ENCODE measurements at regions not wholly inside any gene's neighbourhood (a gene's known extent, or its start where the extent isn't known, plus 50 kb on each side); places are given as distances from the start of the nearest gene placed in this dataset.

DNA sequence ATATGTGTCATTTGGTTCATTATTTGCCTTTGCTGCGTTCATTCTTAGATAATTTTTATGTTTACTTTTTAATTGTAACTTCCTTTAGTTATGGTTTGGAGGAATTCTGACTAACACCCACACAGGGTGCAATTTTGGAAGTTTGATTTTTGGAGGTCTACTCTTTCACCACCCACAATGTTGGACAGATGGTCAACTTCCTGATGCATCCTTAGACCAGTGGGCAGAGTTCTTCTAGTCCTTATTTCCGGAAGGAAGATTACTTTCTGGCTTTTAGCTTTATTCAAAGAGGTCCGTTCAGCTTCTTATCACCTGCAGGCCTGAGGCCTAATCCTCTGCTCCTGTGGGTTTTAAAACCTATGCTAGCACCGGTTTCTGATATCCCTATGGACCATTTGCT, 126.7 kb downstream of the MTX3 start:
- TF ChIP-seq, protein P1, sequence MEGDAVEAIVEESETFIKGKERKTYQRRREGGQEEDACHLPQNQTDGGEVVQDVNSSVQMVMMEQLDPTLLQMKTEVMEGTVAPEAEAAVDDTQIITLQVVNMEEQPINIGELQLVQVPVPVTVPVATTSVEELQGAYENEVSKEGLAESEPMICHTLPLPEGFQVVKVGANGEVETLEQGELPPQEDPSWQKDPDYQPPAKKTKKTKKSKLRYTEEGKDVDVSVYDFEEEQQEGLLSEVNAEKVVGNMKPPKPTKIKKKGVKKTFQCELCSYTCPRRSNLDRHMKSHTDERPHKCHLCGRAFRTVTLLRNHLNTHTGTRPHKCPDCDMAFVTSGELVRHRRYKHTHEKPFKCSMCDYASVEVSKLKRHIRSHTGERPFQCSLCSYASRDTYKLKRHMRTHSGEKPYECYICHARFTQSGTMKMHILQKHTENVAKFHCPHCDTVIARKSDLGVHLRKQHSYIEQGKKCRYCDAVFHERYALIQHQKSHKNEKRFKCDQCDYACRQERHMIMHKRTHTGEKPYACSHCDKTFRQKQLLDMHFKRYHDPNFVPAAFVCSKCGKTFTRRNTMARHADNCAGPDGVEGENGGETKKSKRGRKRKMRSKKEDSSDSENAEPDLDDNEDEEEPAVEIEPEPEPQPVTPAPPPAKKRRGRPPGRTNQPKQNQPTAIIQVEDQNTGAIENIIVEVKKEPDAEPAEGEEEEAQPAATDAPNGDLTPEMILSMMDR (IDR thresholded peaks at IDR 0.05) = no peak
- no peak for DNase-seq
- intact Hi-C loops (cut with DNase I) = no loop called here
- Histone ChIP-seq H3K9me3 (no peaks in the 10 kb centered on the region), H3K27me3 (ENCODE audit: insufficient read depth in 3 of 3, low read length in 2 of 3) (no peaks in the 10 kb centered on the region), H3K4me1 (no peaks in the 10 kb centered on the region), H3K36me3 (ENCODE audit: insufficient read depth in 1 of 2, low read depth in 1 of 2) (no peaks in the 10 kb centered on the region), H3K27ac (no peak overlapping the region), H3K4me3 (no peak overlapping the region)
- no peak for ATAC-seq
- WGBS, 3 donors = 35 to 43% (median 41%) methylated on average over 4 of the region's 4 CpGs

- DNase-seq (no peak), ATAC-seq (peak in 3 of 4 donors; percentile 18 to 71 (median 48))
- no peaks in the 10 kb centered on the region for H3K27me3 ChIP-seq (ENCODE audit: insufficient read depth in 3 of 3, low read length in 2 of 3)
- no peaks in the 10 kb centered on the region for H3K9me3 ChIP-seq
- H3K36me3 ChIP-seq (ENCODE audit: insufficient read depth in 1 of 2, low read depth in 1 of 2) = no peaks in the 10 kb centered on the region
- H3K4me3 ChIP-seq = no peak overlapping the region
- no peak overlapping the region for H3K27ac ChIP-seq
- WGBS, 3 donors = 14 to 24% (median 22%) methylated on average over 5 of the region's 5 CpGs
- TF ChIP-seq, protein P1 (IDR thresholded peaks at IDR 0.05) = no peak
- H3K4me1 ChIP-seq = no peaks in the 10 kb centered on the region
- intact Hi-C loops (cut with DNase I) = loop anchor here in 1 of 2 donors (10.0 kb wide), 2 partner anchors 225 to 835 kb away; no protein-coding TSS in a partner anchor
These were observed 131.5 kb downstream of the MTX3 start for GRCh38 chr5:79859588-79859987.

DNA sequence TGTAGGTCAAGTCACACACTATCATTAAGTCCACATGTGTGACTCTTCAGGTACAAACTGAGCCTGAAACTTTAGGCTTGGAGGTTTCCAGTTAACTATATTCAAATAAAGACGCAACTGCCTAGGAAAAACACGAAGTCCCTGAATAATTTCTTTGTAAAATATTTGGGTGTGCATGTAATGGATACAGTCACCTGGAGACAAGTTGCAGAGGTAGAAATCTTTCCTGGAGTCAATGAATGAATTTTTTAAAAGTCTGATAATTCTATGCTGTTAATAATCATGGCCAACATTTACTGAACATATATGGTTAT, 132.7 kb downstream of the MTX3 start:
- ATAC-seq = no peak
- H3K4me1 ChIP-seq = no peaks in the 10 kb centered on the region
- no peak overlapping the region for H3K4me3 ChIP-seq
- H3K27ac ChIP-seq = no peak overlapping the region
- intact Hi-C loops (cut with DNase I) = loop anchor here in 1 of 2 donors (1.0 to 10.0 kb wide), 3 partner anchors 48 to 834 kb away; no protein-coding TSS in a partner anchor
- no peaks in the 10 kb centered on the region for H3K9me3 ChIP-seq
- TF ChIP-seq, protein P1 (IDR thresholded peaks at IDR 0.05) = no peak
- no peaks in the 10 kb centered on the region for H3K27me3 ChIP-seq (ENCODE audit: insufficient read depth in 3 of 3, low read length in 2 of 3)
- DNase-seq = no peak
- 91 to 95% (median 94%) methylated on average over 2 of the region's 2 CpGs for WGBS, 3 donors
- H3K36me3 ChIP-seq (ENCODE audit: insufficient read depth in 1 of 2, low read depth in 1 of 2) = no peaks in the 10 kb centered on the region

DNA sequence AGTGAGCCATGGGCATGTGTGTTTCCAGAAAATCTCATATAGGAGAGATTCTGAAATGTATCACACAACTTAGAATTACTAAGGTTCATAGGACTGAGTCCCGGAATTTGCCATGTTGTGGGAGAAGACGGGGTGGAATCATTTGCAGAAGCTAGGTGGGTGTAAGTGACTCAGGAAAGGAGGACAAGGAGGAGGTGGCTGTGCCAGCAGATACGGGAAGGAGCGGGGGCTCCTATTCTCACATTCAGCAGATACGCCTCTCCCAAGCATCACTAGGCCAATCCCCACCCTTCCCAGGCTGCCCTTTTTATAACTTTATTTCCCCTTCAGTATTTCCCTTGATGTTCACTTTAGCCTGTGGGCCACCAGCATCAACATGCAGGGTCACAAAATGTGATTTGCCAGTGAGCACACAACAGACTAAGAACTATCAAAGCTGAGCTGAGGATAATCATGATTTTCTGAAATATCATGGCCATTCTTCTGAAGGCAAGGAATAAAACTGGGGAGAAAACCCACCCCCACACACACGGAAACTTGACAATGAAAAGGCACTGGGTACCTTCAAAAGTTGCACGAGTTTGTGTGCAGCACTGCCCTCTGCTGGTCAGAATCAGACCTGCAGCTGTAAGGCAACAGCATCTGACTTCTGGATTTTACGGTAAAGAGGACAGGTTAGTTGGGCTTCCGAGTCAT, 133.2 kb downstream of the MTX3 start:
- no peaks in the 10 kb centered on the region for H3K27me3 ChIP-seq (ENCODE audit: insufficient read depth in 3 of 3, low read length in 2 of 3)
- H3K27ac ChIP-seq = no peak overlapping the region
- intact Hi-C loops (cut with DNase I) = loop anchor here in 1 of 2 donors (1.0 to 10.0 kb wide), 3 partner anchors 48 to 833 kb away; no protein-coding TSS in a partner anchor
- 45 to 47% (median 46%) methylated on average over 9 of the region's 9 CpGs for WGBS, 3 donors
- ATAC-seq (peak; percentile 74 to 83 (median 78)), DNase-seq (peak; percentile 71 to 85)
- H3K36me3 ChIP-seq (ENCODE audit: insufficient read depth in 1 of 2, low read depth in 1 of 2) = no peaks in the 10 kb centered on the region
- H3K9me3 ChIP-seq = no peaks in the 10 kb centered on the region
- H3K4me3 ChIP-seq = no peak overlapping the region
- no peaks in the 10 kb centered on the region for H3K4me1 ChIP-seq
- TF ChIP-seq, protein P1 (IDR thresholded peaks at IDR 0.05) = peak; percentile 98

All from psoas muscle (tissue), 7 donors.